Uterus (tissue), 3 donors: ENCODE measurements at regions not wholly inside any gene's neighbourhood (a gene's known extent, or its start where the extent isn't known, plus 50 kb on each side); places are given as distances from the start of the nearest gene placed in this dataset.

Experiments
- DNase-seq, 2 donors: peaks; one replicate each; pipeline ENCODE4 v3.0.0-alpha.2; 2019 to 2020
- H3K27ac ChIP-seq, 2 donors: fragments of 200-600 bp; sonication (generic); 1 replicate in 1 of 2; 2 replicates in 1 of 2; pipeline ENCODE4 v1.5.1; 2016 to 2018
- H3K27me3 ChIP-seq, 2 donors: fragments of 200-600 bp; sonication (generic); one replicate each; pipeline ENCODE4 v1.5.1; 2018 to 2019; ENCODE audit warnings: control low read depth in 1 of 2
- H3K36me3 ChIP-seq, 2 donors: fragments of 200-600 bp; sonication (generic); one replicate each; pipeline ENCODE4 v1.5.1; 2019; ENCODE audit warnings: control low read depth in 1 of 2
- H3K4me1 ChIP-seq, 2 donors: fragments of 200-600 bp; sonication (generic); one replicate each; pipeline ENCODE4 v1.5.1; 2018 to 2019; ENCODE audit warnings: control low read depth in 1 of 2
- H3K4me3 ChIP-seq, 2 donors: fragments of 200-600 bp; sonication (generic); 1 replicate in 1 of 2; 2 replicates in 1 of 2; pipeline ENCODE4 v1.5.1; 2018 to 2019; ENCODE audit warnings: mild to moderate bottlenecking in 1 of 2
- H3K9me3 ChIP-seq, 2 donors: fragments of 200-600 bp; sonication (generic); one replicate each; pipeline ENCODE4 v1.5.1; 2019; ENCODE audit warnings: control low read depth in 1 of 2
- CTCF ChIP-seq, 4 experiments: fragments of 200-600 bp in 2 of 4; fragments of 450-650 bp in 2 of 4; sonication (generic) in 2 of 4; IDR thresholded peaks; one replicate each; pipeline ENCODE4 v1.5.1; 2016 to 2019; ENCODE audit warnings: antibody characterized with exemption in 4 of 4, mild to moderate bottlenecking in 2 of 4, moderate library complexity in 1 of 4
- POLR2A ChIP-seq, 2 donors: fragments of 450-650 bp; IDR thresholded peaks; one replicate each; pipeline ENCODE4 v1.6.1; 2016; ENCODE audit warnings: antibody characterized with exemption in 2 of 2, mild to moderate bottlenecking in 1 of 2, moderate library complexity in 1 of 2
- intact Hi-C: fragments of 100-400 bp; cut with DNase I; formaldehyde crosslinking; loops from one replicate; pipeline ENCODE4 v1.15.1; 2023; ENCODE audit warnings: low total_unique reads
- donor health status: DM: yes; HTN: yes; CAD: no.

DNA sequence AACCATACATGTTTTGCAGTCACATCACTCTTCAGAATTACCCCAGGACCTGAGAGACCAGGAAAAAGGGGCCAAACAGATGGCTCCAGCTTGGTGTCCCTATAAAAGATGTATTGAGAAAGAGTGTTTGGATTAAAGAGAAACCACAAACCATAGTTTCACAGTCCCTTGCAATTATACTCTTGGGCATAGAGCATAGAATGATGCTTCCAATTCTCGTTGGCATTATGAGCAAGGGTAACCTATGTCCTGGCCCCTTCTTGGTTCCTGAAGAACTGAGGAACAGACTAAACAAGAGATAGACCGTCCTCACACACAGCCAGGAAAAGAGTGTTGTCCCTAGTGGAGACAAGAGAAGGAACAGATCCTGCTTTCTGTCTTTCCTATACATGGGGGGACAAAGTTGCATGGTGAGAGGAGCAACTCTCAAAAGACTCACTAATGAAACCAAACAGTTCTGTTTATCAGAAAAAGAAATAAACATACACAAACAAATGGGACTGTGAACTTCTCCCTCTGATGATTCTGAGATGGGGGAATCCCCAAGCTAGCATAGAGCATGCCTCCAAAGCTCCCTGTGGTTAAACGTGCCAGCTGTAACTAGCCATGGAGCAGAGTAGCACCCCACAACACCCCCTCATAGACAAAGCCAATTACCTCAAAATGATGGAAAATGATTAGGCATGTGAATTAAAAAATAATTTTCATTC is 908.6 kb downstream of the NTRK3 start:
- intact Hi-C loops, result no loop called here
- Histone ChIP-seq H3K27ac (no peak overlapping the region), H3K4me1 (no peaks in the 10 kb centered on the region), H3K9me3 (no peaks in the 10 kb centered on the region), H3K4me3 (no peak overlapping the region), H3K36me3 (no peaks in the 10 kb centered on the region), H3K27me3 (no peaks in the 10 kb centered on the region)
- no peak for TF ChIP-seq POLR2A (IDR thresholded peaks at IDR 0.05)
- no peak for TF ChIP-seq CTCF (IDR thresholded peaks at IDR 0.05)
- no peak for DNase-seq

- no peak for TF ChIP-seq CTCF (IDR thresholded peaks at IDR 0.05)
- no peak for TF ChIP-seq POLR2A (IDR thresholded peaks at IDR 0.05)
- H3K27me3 ChIP-seq, result no peaks in the 10 kb centered on the region
- no peak overlapping the region for H3K4me3 ChIP-seq
- no peak for DNase-seq
- no peak overlapping the region for H3K27ac ChIP-seq
- no peaks in the 10 kb centered on the region for H3K36me3 ChIP-seq
- intact Hi-C loops, result no loop called here
- H3K9me3 ChIP-seq, result no peaks in the 10 kb centered on the region
- no peaks in the 10 kb centered on the region for H3K4me1 ChIP-seq
Measured at GRCh38 chr15:87345961-87346360, 910.6 kb downstream of the NTRK3 start.

GRCh38 chr15:87343966-87344365 is 912.6 kb downstream of the NTRK3 start:
- Histone ChIP-seq H3K27ac (no peak overlapping the region), H3K4me3 (no peak overlapping the region), H3K4me1 (no peaks in the 10 kb centered on the region), H3K36me3 (no peaks in the 10 kb centered on the region), H3K9me3 (no peaks in the 10 kb centered on the region), H3K27me3 (no peaks in the 10 kb centered on the region)
- no peak for DNase-seq
- TF ChIP-seq CTCF (IDR thresholded peaks at IDR 0.05) (no peak), POLR2A (IDR thresholded peaks at IDR 0.05) (no peak)
- intact Hi-C loops, result no loop called here

GRCh38 chr15:87340370-87340769 is 916.2 kb downstream of the NTRK3 start:
- H3K27me3 ChIP-seq, result no peaks in the 10 kb centered on the region
- no peak for DNase-seq
- H3K4me3 ChIP-seq, result no peak overlapping the region
- H3K27ac ChIP-seq, result no peak overlapping the region
- no peaks in the 10 kb centered on the region for H3K9me3 ChIP-seq
- H3K4me1 ChIP-seq, result no peaks in the 10 kb centered on the region
- H3K36me3 ChIP-seq, result no peaks in the 10 kb centered on the region
- intact Hi-C loops, result no loop called here
- TF ChIP-seq POLR2A (IDR thresholded peaks at IDR 0.05), result no peak
- no peak for TF ChIP-seq CTCF (IDR thresholded peaks at IDR 0.05)

- intact Hi-C loops, result no loop called here
- Histone ChIP-seq H3K9me3 (no peaks in the 10 kb centered on the region), H3K27ac (no peak overlapping the region), H3K27me3 (no peaks in the 10 kb centered on the region), H3K4me1 (no peaks in the 10 kb centered on the region), H3K4me3 (no peak overlapping the region), H3K36me3 (no peaks in the 10 kb centered on the region)
- no peak for TF ChIP-seq POLR2A (IDR thresholded peaks at IDR 0.05)
- no peak for DNase-seq
Measured at GRCh38 chr15:87326269-87326668, 930.3 kb downstream of the NTRK3 start.

GRCh38 chr15:87322870-87323269 is 933.7 kb downstream of the NTRK3 start:
- Histone ChIP-seq H3K9me3 (no peaks in the 10 kb centered on the region), H3K4me3 (no peak overlapping the region), H3K36me3 (no peaks in the 10 kb centered on the region), H3K4me1 (no peaks in the 10 kb centered on the region), H3K27me3 (no peaks in the 10 kb centered on the region), H3K27ac (no peak overlapping the region)
- TF ChIP-seq CTCF (IDR thresholded peaks at IDR 0.05) (no peak), POLR2A (IDR thresholded peaks at IDR 0.05) (no peak)
- DNase-seq, result no peak
- intact Hi-C loops, result no loop called here
